ENCODE measurements at regions not wholly inside any gene's neighbourhood (a gene's known extent, or its start where the extent isn't known, plus 50 kb on each side); places are given as distances from the start of the nearest gene placed in this dataset.

DNA sequence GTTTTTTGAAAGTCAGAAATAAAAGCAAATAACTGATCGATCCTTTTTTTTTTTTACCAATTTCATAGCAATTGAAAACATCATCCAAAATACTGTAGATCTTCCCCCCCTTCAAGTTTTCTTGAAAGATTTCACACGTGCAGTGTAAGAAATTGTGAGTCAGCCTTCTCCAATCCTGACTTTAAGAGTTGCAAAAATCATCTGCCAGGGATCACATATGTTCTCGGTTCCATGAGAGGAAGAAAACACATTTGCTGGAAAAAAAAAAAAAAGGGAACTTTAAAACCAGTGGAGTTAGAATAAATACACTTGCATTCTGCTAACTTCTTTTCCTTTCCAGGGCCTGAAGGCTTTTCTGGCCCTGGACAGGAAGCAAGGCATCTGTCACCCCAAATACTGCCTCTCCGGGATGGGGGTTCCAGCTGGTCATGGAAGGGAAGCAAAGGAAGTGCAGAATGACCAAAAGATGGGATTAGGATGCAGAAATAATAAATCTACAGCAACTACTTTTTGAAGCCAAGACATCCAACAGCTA is 198.4 kb upstream of the KIAA1217 start:
- Histone ChIP-seq H3K9me3 (ENCODE audit: low read length) (no peaks in the 10 kb centered on the region), H3K79me2 (ENCODE audit: insufficient read depth, low read depth, low read length) (no peaks in the 10 kb centered on the region), H3K27ac (ENCODE audit: low read depth, low read length, poor library complexity, severe bottlenecking) (no peak overlapping the region), H3K4me2 (ENCODE audit: low read length) (no peak overlapping the region), H3K4me1 (ENCODE audit: insufficient read depth, low read length, poor library complexity, severe bottlenecking) (no peaks in the 10 kb centered on the region), H2AFZ (ENCODE audit: low read length) (no peak overlapping the region), H3K4me3 (ENCODE audit: low read depth, low read length, poor library complexity, severe bottlenecking) (no peak overlapping the region), H3K36me3 (ENCODE audit: insufficient read depth, low read length) (no peaks in the 10 kb centered on the region), H4K20me1 (ENCODE audit: insufficient read depth, low read length) (no peaks in the 10 kb centered on the region), H3K9me2 (ENCODE audit: insufficient read depth, low read length) (no peaks in the 10 kb centered on the region)
- intact Hi-C loops (cut with micrococcal nuclease; ENCODE audit: unreplicated experiment), result no loop called here
- ChIA-PET POLR2A (interaction anchor here (0.6 kb wide), 1 partner anchor 48 kb away, joined by 3 read pairs; no protein-coding TSS in a partner anchor), CTCF (ENCODE audit: unreplicated experiment) (no interaction called here)
- BruUV-seq (replicated peaks), result no TSS peak
- DNase-seq (ENCODE audit: low spot score), result no peak
- TF ChIP-seq CTCF (conservative IDR thresholded peaks at IDR 0.05; ENCODE audit: low read length) (no peak), EZH2phosphoT487 (IDR thresholded peaks at IDR 0.05; ENCODE audit: borderline replicate concordance, low read depth, low read length) (no peak)

DNA sequence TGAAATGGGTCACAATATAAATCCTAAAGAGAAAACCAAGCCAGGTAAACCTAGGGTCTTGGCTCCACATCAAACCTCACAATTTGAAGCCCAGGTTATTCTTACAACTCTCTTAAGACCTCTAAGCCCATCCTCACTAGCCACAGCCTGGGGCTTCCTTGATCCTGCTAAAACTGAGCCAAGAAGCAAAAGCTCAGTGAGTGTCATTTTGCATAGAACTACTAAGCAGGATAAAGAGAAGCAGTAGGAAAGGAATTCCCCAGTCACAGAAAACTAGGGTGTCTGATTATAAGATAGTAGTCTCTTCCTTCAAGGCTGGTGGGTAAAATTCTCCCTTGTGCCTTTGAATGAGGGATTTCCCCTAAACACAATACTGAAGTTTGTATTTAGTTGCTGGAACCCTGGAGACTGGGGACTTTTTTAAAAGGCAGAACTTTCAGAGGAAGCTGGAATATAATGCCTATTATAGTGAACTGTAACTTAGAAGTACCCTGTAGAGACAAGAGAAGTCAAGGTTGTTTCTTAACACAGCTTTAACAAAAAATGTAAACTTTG is 196.6 kb upstream of the KIAA1217 start:
- no peak for DNase-seq (ENCODE audit: low spot score)
- Histone ChIP-seq H3K36me3 (ENCODE audit: insufficient read depth, low read length) (no peaks in the 10 kb centered on the region), H3K79me2 (ENCODE audit: insufficient read depth, low read depth, low read length) (no peaks in the 10 kb centered on the region), H3K9me3 (ENCODE audit: low read length) (no peaks in the 10 kb centered on the region), H3K4me3 (ENCODE audit: low read depth, low read length, poor library complexity, severe bottlenecking) (no peak overlapping the region), H2AFZ (ENCODE audit: low read length) (no peak overlapping the region), H3K9me2 (ENCODE audit: insufficient read depth, low read length) (no peaks in the 10 kb centered on the region), H3K4me2 (ENCODE audit: low read length) (no peak overlapping the region), H3K27ac (ENCODE audit: low read depth, low read length, poor library complexity, severe bottlenecking) (no peak overlapping the region), H4K20me1 (ENCODE audit: insufficient read depth, low read length) (no peaks in the 10 kb centered on the region), H3K4me1 (ENCODE audit: insufficient read depth, low read length, poor library complexity, severe bottlenecking) (no peaks in the 10 kb centered on the region)
- no TSS peak for BruUV-seq (replicated peaks)
- ChIA-PET POLR2A (interaction anchor here (0.5 kb wide), 1 partner anchor 323 kb away, joined by 4 read pairs; no protein-coding TSS in a partner anchor), CTCF (ENCODE audit: unreplicated experiment) (no interaction called here)
- intact Hi-C loops (cut with micrococcal nuclease; ENCODE audit: unreplicated experiment), result no loop called here
- no peak for TF ChIP-seq CTCF (conservative IDR thresholded peaks at IDR 0.05; ENCODE audit: low read length)
- TF ChIP-seq EZH2phosphoT487 (IDR thresholded peaks at IDR 0.05; ENCODE audit: borderline replicate concordance, low read depth, low read length), result no peak

DNA sequence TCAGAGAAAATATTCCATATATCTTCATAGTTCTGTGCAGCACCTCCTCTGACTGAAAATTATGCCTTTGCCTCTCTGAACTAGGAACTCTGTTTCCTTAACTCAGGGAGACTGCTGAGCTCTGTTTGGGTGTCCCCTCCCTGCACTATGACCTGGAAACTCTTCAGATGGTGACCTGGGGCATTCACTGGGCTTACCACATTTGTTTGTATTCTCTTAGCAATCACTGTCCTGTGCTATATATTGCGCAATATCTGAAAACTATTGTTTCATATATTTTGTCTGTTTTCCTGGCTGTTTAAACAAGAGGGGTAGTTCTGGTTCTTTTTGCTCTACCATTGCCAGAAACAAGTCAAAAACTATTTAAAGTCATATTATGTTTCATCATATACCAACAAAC is 181.8 kb upstream of the KIAA1217 start:
- Histone ChIP-seq H3K4me1 (ENCODE audit: insufficient read depth, low read length, poor library complexity, severe bottlenecking) (no peaks in the 10 kb centered on the region), H3K9me2 (ENCODE audit: insufficient read depth, low read length) (no peaks in the 10 kb centered on the region), H3K4me2 (ENCODE audit: low read length) (no peak overlapping the region), H3K36me3 (ENCODE audit: insufficient read depth, low read length) (no peaks in the 10 kb centered on the region), H3K27ac (ENCODE audit: low read depth, low read length, poor library complexity, severe bottlenecking) (no peak overlapping the region), H4K20me1 (ENCODE audit: insufficient read depth, low read length) (no peaks in the 10 kb centered on the region), H3K9me3 (ENCODE audit: low read length) (no peaks in the 10 kb centered on the region), H2AFZ (ENCODE audit: low read length) (no peak overlapping the region), H3K4me3 (ENCODE audit: low read depth, low read length, poor library complexity, severe bottlenecking) (no peak overlapping the region), H3K79me2 (ENCODE audit: insufficient read depth, low read depth, low read length) (no peaks in the 10 kb centered on the region)
- BruUV-seq (replicated peaks), result no TSS peak
- DNase-seq (ENCODE audit: low spot score), result no peak
- ChIA-PET POLR2A (interaction anchor here (0.7 kb wide), 2 partner anchors 11 to 820 kb away, joined by 4 to 5 read pairs; no protein-coding TSS in a partner anchor), CTCF (ENCODE audit: unreplicated experiment) (no interaction called here)
- no peak for TF ChIP-seq CTCF (conservative IDR thresholded peaks at IDR 0.05; ENCODE audit: low read length)
- TF ChIP-seq EZH2phosphoT487 (IDR thresholded peaks at IDR 0.05; ENCODE audit: borderline replicate concordance, low read depth, low read length), result no peak
- intact Hi-C loops (cut with micrococcal nuclease; ENCODE audit: unreplicated experiment), result no loop called here

Data from OCI-LY7 (cell line).